ENCODE measurements at regions not wholly inside any gene's neighbourhood (a gene's known extent, or its start where the extent isn't known, plus 50 kb on each side); places are given as distances from the start of the nearest gene placed in this dataset.

DNA sequence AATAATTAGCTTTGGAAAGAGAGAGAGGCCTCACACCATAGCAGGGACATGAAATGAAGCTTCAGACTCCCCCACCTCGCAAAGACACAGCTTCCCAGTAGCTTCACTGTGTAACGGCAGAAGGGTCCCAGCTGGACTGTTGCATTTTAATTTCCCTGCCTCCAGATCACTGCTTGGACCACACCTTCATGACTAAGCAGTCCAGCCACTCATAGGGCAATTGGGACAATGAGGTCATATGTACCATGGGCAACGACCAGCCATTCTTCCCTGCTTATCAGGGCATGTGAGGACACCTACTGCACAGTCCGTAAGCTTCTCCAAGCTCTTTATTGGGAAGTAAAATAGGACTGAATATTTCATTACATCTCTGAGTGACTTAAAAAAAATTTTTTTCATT is 183.0 kb downstream of the MREG start:
- TF ChIP-seq EZH2phosphoT487 (IDR thresholded peaks at IDR 0.05; ENCODE audit: borderline replicate concordance, low read length), result no peak
- TF ChIP-seq, protein P1, sequence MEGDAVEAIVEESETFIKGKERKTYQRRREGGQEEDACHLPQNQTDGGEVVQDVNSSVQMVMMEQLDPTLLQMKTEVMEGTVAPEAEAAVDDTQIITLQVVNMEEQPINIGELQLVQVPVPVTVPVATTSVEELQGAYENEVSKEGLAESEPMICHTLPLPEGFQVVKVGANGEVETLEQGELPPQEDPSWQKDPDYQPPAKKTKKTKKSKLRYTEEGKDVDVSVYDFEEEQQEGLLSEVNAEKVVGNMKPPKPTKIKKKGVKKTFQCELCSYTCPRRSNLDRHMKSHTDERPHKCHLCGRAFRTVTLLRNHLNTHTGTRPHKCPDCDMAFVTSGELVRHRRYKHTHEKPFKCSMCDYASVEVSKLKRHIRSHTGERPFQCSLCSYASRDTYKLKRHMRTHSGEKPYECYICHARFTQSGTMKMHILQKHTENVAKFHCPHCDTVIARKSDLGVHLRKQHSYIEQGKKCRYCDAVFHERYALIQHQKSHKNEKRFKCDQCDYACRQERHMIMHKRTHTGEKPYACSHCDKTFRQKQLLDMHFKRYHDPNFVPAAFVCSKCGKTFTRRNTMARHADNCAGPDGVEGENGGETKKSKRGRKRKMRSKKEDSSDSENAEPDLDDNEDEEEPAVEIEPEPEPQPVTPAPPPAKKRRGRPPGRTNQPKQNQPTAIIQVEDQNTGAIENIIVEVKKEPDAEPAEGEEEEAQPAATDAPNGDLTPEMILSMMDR (IDR thresholded peaks at IDR 0.05; ENCODE audit: low read depth, low read length, poor library complexity, severe bottlenecking), result no peak
- Histone ChIP-seq H3K27me3 (ENCODE audit: control insufficient read depth, low read length) (peaks cover 9% of the 10 kb centered on the region), H4K20me1 (ENCODE audit: control insufficient read depth, insufficient read depth, low read depth, low read length) (no peaks in the 10 kb centered on the region), H3K4me1 (ENCODE audit: control insufficient read depth, low read length) (no peaks in the 10 kb centered on the region), H3K27ac (ENCODE audit: low read depth, low read length) (no peak overlapping the region), H3K79me2 (ENCODE audit: control insufficient read depth, low read length) (no peaks in the 10 kb centered on the region), H3K9me2 (replicated peaks; ENCODE audit: control insufficient read depth, low read length) (no peaks in the 10 kb centered on the region), H3K9me3 (ENCODE audit: control insufficient read depth, insufficient read depth, low read length) (no peaks in the 10 kb centered on the region), H3F3A (ENCODE audit: control insufficient read depth, insufficient read depth) (no peaks in the 10 kb centered on the region), H3K36me3 (ENCODE audit: control insufficient read depth, low read length) (no peaks in the 10 kb centered on the region), H3K4me3 (ENCODE audit: low read length) (no peak overlapping the region), H3K4me2 (ENCODE audit: low read length) (no peak overlapping the region)

GRCh38 chr2:215829261-215829660 is 184.1 kb downstream of the MREG start:
- H3K79me2 ChIP-seq (ENCODE audit: control insufficient read depth, low read length), result no peaks in the 10 kb centered on the region
- no peaks in the 10 kb centered on the region for H3K9me2 ChIP-seq (replicated peaks; ENCODE audit: control insufficient read depth, low read length)
- H3K9me3 ChIP-seq (ENCODE audit: control insufficient read depth, insufficient read depth, low read length), result no peaks in the 10 kb centered on the region
- H3K4me3 ChIP-seq (ENCODE audit: low read length), result no peak overlapping the region
- no peaks in the 10 kb centered on the region for H3F3A ChIP-seq (ENCODE audit: control insufficient read depth, insufficient read depth)
- H3K27me3 ChIP-seq (ENCODE audit: control insufficient read depth, low read length), result peaks cover 9% of the 10 kb centered on the region
- no peaks in the 10 kb centered on the region for H4K20me1 ChIP-seq (ENCODE audit: control insufficient read depth, insufficient read depth, low read depth, low read length)
- H3K36me3 ChIP-seq (ENCODE audit: control insufficient read depth, low read length), result no peaks in the 10 kb centered on the region
- no peaks in the 10 kb centered on the region for H3K4me1 ChIP-seq (ENCODE audit: control insufficient read depth, low read length)
- H3K4me2 ChIP-seq (ENCODE audit: low read length), result no peak overlapping the region
- H3K27ac ChIP-seq (ENCODE audit: low read depth, low read length), result no peak overlapping the region
- no peak for TF ChIP-seq EZH2phosphoT487 (IDR thresholded peaks at IDR 0.05; ENCODE audit: borderline replicate concordance, low read length)
- TF ChIP-seq, protein P1 (IDR thresholded peaks at IDR 0.05; ENCODE audit: low read depth, low read length, poor library complexity, severe bottlenecking), result no peak

- TF ChIP-seq, protein P1 (IDR thresholded peaks at IDR 0.05; ENCODE audit: low read depth, low read length, poor library complexity, severe bottlenecking), result peak; percentile 77
- no peak for TF ChIP-seq EZH2phosphoT487 (IDR thresholded peaks at IDR 0.05; ENCODE audit: borderline replicate concordance, low read length)
- no peaks in the 10 kb centered on the region for H3K9me2 ChIP-seq (replicated peaks; ENCODE audit: control insufficient read depth, low read length)
- H4K20me1 ChIP-seq (ENCODE audit: control insufficient read depth, insufficient read depth, low read depth, low read length), result no peaks in the 10 kb centered on the region
- H3K27ac ChIP-seq (ENCODE audit: low read depth, low read length), result no peak overlapping the region
- no peak overlapping the region for H3K4me3 ChIP-seq (ENCODE audit: low read length)
- no peaks in the 10 kb centered on the region for H3K36me3 ChIP-seq (ENCODE audit: control insufficient read depth, low read length)
- H3F3A ChIP-seq (ENCODE audit: control insufficient read depth, insufficient read depth), result no peaks in the 10 kb centered on the region
- no peaks in the 10 kb centered on the region for H3K4me1 ChIP-seq (ENCODE audit: control insufficient read depth, low read length)
- no peaks in the 10 kb centered on the region for H3K79me2 ChIP-seq (ENCODE audit: control insufficient read depth, low read length)
- no peaks in the 10 kb centered on the region for H3K9me3 ChIP-seq (ENCODE audit: control insufficient read depth, insufficient read depth, low read length)
- peaks cover 7% of the 10 kb centered on the region for H3K27me3 ChIP-seq (ENCODE audit: control insufficient read depth, low read length)
- no peak overlapping the region for H3K4me2 ChIP-seq (ENCODE audit: low read length)
These were observed 184.7 kb downstream of the MREG start for GRCh38 chr2:215828528-215829184.

All from DOHH2 (cell line).